ENCODE measurements at regions not wholly inside any gene's neighbourhood (a gene's known extent, or its start where the extent isn't known, plus 50 kb on each side); places are given as distances from the start of the nearest gene placed in this dataset.

DNA sequence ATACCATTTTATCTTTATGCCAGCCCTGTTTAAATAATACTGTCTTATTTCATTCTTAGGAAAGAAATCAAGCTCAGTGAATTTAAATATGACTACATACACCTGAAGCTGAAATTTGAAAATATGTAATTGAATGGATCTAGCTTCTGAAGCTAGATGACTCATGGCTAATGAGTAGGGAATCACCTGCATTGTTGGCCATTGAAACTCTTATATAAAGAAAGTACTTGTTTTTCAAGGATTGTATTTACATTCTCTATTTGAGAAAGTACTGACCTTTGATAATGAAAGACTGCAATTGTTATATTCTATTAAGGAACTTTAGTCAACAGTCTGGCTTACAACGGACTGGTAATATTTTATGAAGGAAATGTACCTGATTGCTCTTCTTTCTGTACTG is 346.7 kb upstream of the LRATD1 start:
- Histone ChIP-seq H2AFZ (ENCODE audit: control insufficient read depth, low read length) (no peak overlapping the region), H3K4me2 (ENCODE audit: control insufficient read depth, extremely low read depth, insufficient read depth, low read depth, low read length) (no peak overlapping the region), H3K9ac (ENCODE audit: control insufficient read depth, extremely low read depth, insufficient read depth, low read length) (no peak overlapping the region), H3K79me2 (ENCODE audit: control insufficient read depth, insufficient read depth, low read length) (no peaks in the 10 kb centered on the region), H3K36me3 (ENCODE audit: control insufficient read depth in 2 of 2, extremely low read depth in 1 of 2, insufficient read depth in 2 of 2, low read length in 2 of 2) (no peaks in the 10 kb centered on the region), H3K4me3 (ENCODE audit: control insufficient read depth in 2 of 3, extremely low read depth in 1 of 3, insufficient read depth in 2 of 3, low read depth in 1 of 3, low read length in 3 of 3) (no peak overlapping the region), H3K27me3 (ENCODE audit: control insufficient read depth, extremely low read depth, insufficient read depth, low read length) (no peaks in the 10 kb centered on the region), H3K9me1 (ENCODE audit: control insufficient read depth, extremely low read depth, insufficient read depth, low read length) (no peaks in the 10 kb centered on the region), H3K9me3 (ENCODE audit: control insufficient read depth, low read depth, low read length) (no peaks in the 10 kb centered on the region), H4K20me1 (ENCODE audit: control insufficient read depth, extremely low read depth, insufficient read depth, low read length) (no peaks in the 10 kb centered on the region), H3K27ac (ENCODE audit: control insufficient read depth, insufficient read depth, low read length) (no peak overlapping the region), H3K4me1 (ENCODE audit: control insufficient read depth, extremely low read depth, insufficient read depth, low read length) (peaks cover 12% of the 10 kb centered on the region)
- TF ChIP-seq CTCF (optimal IDR thresholded peaks at IDR 0.05 in 1 of 3, IDR thresholded peaks at IDR 0.05 in 1 of 3, conservative IDR thresholded peaks at IDR 0.05 in 1 of 3; ENCODE audit: extremely low read depth in 1 of 3, insufficient read depth in 2 of 3, low read length in 3 of 3): no peak
- FAIRE-seq: no peak
- DNase-seq (ENCODE audit: low read depth, low spot score): no peak
- dilution Hi-C loops (cut with MboI; ENCODE audit: extremely low pct_ligation_motif_present, low sequenced_read_pairs): no loop called here

DNA sequence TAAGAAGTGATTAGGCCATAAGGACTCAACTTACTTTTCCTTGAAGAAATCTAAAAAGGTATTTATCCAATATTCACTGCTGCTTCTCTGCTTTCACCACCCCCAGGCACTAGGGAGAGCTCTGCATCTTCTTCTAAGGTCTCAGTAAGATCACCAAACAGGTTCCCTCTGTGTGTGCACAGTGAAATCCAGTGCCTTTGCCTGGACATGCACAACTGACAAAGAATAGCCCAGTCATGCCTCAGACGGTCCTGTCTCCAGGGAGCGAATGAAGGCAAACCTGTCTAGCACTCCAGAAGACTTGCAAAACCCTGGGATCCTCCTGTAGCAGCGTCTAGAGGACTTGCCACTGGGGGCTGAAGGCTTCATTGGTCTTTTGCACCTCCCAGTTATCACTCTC is 344.5 kb upstream of the LRATD1 start:
- Histone ChIP-seq H2AFZ (ENCODE audit: control insufficient read depth, low read length) (peak overlapping the region; percentile 59), H4K20me1 (ENCODE audit: control insufficient read depth, extremely low read depth, insufficient read depth, low read length) (no peaks in the 10 kb centered on the region), H3K9ac (ENCODE audit: control insufficient read depth, extremely low read depth, insufficient read depth, low read length) (no peak overlapping the region), H3K4me2 (ENCODE audit: control insufficient read depth, extremely low read depth, insufficient read depth, low read depth, low read length) (peak overlapping the region; percentile 61), H3K27me3 (ENCODE audit: control insufficient read depth, extremely low read depth, insufficient read depth, low read length) (no peaks in the 10 kb centered on the region), H3K4me1 (ENCODE audit: control insufficient read depth, extremely low read depth, insufficient read depth, low read length) (peaks cover 12% of the 10 kb centered on the region), H3K4me3 (ENCODE audit: control insufficient read depth in 2 of 3, extremely low read depth in 1 of 3, insufficient read depth in 2 of 3, low read depth in 1 of 3, low read length in 3 of 3) (no peak overlapping the region), H3K36me3 (ENCODE audit: control insufficient read depth in 2 of 2, extremely low read depth in 1 of 2, insufficient read depth in 2 of 2, low read length in 2 of 2) (no peaks in the 10 kb centered on the region), H3K79me2 (ENCODE audit: control insufficient read depth, insufficient read depth, low read length) (no peaks in the 10 kb centered on the region), H3K9me1 (ENCODE audit: control insufficient read depth, extremely low read depth, insufficient read depth, low read length) (no peaks in the 10 kb centered on the region), H3K9me3 (ENCODE audit: control insufficient read depth, low read depth, low read length) (no peaks in the 10 kb centered on the region), H3K27ac (ENCODE audit: control insufficient read depth, insufficient read depth, low read length) (peak overlapping the region; percentile 13)
- peak; percentile 98 for FAIRE-seq
- TF ChIP-seq CTCF (optimal IDR thresholded peaks at IDR 0.05 in 1 of 3, IDR thresholded peaks at IDR 0.05 in 1 of 3, conservative IDR thresholded peaks at IDR 0.05 in 1 of 3; ENCODE audit: extremely low read depth in 1 of 3, insufficient read depth in 2 of 3, low read length in 3 of 3) (peak; percentile 28 to 73 (median 65)), EZH2 (IDR thresholded peaks at IDR 0.05; ENCODE audit: low read length) (no peak)
- peak; percentile 81 for DNase-seq (ENCODE audit: low read depth, low spot score)
- dilution Hi-C loops (cut with MboI; ENCODE audit: extremely low pct_ligation_motif_present, low sequenced_read_pairs): no loop called here
